ENCODE measurements at regions not wholly inside any gene's neighbourhood (a gene's known extent, or its start where the extent isn't known, plus 50 kb on each side); places are given as distances from the start of the nearest gene placed in this dataset.
A peak's percentile ranks its signal among the peaks of the same experiment; 100 is the strongest.
"Not testable (repeated sequence)": the region's sequence is repeated elsewhere in the genome, so short reads cannot be mapped to it uniquely, and the experiment has no call there.

DNA sequence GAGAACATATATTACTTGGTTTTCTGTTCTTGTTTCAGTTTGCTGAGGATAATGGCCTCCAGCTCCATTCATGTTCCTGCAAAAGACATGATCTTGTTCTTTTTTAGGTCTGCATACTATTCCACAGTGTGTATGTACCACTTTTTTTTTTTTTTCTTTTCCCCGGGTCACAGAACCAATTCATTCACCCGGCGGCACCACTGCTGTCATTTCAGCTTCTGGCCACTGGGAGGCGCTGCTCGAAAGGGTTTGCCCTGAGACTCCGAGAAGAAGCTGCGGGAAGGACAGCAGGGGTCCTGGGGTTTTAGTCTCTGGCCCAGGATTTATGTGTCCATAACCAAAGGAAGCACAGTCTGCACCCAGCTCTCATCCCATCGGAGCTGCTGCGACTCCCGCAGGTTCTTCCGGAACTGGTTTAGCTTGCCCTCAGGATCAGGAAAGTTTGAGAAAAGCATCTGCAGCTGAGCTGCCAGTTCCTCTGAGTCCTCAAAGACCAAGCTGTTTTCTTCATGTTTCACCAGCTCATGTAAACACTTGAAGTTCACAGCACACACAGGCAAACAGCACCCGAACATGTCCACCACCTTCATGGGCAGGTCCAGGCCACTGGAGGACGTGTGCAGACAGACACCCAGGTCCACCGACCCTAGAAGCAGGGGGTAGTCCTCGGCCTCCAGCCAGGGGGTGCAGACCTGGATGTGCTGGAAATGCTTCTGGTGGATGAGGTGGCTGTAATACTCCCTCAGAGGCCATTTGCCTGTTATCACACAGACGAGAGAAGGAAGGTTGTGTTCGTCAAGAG, 76.3 kb upstream of the KCNAB1 start:
- not testable (repeated sequence) for H3K9me2 ChIP-seq (replicated peaks; ENCODE audit: control insufficient read depth, low read length); H3K36me3 ChIP-seq (ENCODE audit: control insufficient read depth, low read length); H3K27me3 ChIP-seq (ENCODE audit: control insufficient read depth, low read length); H3K4me2 ChIP-seq (ENCODE audit: low read length); H4K20me1 ChIP-seq (ENCODE audit: control insufficient read depth, insufficient read depth, low read depth, low read length); H3K27ac ChIP-seq (ENCODE audit: low read depth, low read length); H3K9me3 ChIP-seq (ENCODE audit: control insufficient read depth, insufficient read depth, low read length); H3F3A ChIP-seq (ENCODE audit: control insufficient read depth, insufficient read depth); H3K4me1 ChIP-seq (ENCODE audit: control insufficient read depth, low read length); H3K79me2 ChIP-seq (ENCODE audit: control insufficient read depth, low read length); H3K4me3 ChIP-seq (ENCODE audit: low read length)
- TF ChIP-seq, protein P1, sequence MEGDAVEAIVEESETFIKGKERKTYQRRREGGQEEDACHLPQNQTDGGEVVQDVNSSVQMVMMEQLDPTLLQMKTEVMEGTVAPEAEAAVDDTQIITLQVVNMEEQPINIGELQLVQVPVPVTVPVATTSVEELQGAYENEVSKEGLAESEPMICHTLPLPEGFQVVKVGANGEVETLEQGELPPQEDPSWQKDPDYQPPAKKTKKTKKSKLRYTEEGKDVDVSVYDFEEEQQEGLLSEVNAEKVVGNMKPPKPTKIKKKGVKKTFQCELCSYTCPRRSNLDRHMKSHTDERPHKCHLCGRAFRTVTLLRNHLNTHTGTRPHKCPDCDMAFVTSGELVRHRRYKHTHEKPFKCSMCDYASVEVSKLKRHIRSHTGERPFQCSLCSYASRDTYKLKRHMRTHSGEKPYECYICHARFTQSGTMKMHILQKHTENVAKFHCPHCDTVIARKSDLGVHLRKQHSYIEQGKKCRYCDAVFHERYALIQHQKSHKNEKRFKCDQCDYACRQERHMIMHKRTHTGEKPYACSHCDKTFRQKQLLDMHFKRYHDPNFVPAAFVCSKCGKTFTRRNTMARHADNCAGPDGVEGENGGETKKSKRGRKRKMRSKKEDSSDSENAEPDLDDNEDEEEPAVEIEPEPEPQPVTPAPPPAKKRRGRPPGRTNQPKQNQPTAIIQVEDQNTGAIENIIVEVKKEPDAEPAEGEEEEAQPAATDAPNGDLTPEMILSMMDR (IDR thresholded peaks at IDR 0.05; ENCODE audit: low read depth, low read length, poor library complexity, severe bottlenecking): peak; percentile 73

DNA sequence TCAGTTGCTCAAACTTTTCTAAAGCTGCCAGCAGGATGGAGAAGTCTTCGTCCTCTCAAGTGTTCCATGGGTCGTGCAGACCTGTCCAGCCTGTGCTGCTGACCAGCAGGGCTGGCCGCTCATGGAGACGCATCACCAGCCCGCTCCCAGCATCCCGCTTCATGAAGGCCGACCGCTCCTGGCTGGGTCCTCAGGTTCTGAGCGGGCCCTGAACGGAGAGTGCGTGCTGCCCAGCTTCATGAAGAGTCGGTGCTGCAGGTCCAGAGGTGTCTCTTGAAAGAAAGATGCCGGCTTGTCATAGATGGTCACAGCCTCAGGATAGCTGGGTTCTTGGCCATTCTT, 75.8 kb upstream of the KCNAB1 start:
- Histone ChIP-seq H3F3A (ENCODE audit: control insufficient read depth, insufficient read depth) (no peaks in the 10 kb centered on the region), H3K4me2 (ENCODE audit: low read length) (no peak overlapping the region), H3K9me3 (ENCODE audit: control insufficient read depth, insufficient read depth, low read length) (no peaks in the 10 kb centered on the region), H3K79me2 (ENCODE audit: control insufficient read depth, low read length) (no peaks in the 10 kb centered on the region), H3K27ac (ENCODE audit: low read depth, low read length) (no peak overlapping the region), H3K4me3 (ENCODE audit: low read length) (no peak overlapping the region), H3K36me3 (ENCODE audit: control insufficient read depth, low read length) (no peaks in the 10 kb centered on the region), H3K4me1 (ENCODE audit: control insufficient read depth, low read length) (no peaks in the 10 kb centered on the region), H3K27me3 (ENCODE audit: control insufficient read depth, low read length) (no peaks in the 10 kb centered on the region), H3K9me2 (replicated peaks; ENCODE audit: control insufficient read depth, low read length) (no peaks in the 10 kb centered on the region), H4K20me1 (ENCODE audit: control insufficient read depth, insufficient read depth, low read depth, low read length) (no peaks in the 10 kb centered on the region)
- TF ChIP-seq, protein P1 (IDR thresholded peaks at IDR 0.05; ENCODE audit: low read depth, low read length, poor library complexity, severe bottlenecking): no peak
- TF ChIP-seq EZH2phosphoT487 (IDR thresholded peaks at IDR 0.05; ENCODE audit: borderline replicate concordance, low read length): no peak

DNA sequence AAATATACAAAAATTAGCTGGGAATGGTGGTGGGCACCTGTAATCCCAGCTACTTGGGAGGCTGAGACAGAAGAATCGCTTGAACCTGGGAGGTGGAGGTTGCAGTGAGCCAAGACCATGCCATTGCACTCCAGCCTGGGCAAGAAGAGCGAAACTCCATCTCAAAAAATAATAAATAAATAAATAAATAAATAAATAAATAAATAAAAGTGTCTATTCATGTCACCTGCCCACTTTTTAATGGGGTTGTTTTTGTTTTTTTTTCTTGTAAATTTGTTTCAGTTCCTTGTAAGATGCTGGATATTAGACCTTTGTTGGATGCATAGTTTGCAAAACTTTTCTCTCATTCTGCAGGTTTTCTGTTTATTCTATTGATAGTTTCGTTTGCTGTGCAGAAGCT, 71.9 kb upstream of the KCNAB1 start:
- H3F3A ChIP-seq (ENCODE audit: control insufficient read depth, insufficient read depth); H3K4me3 ChIP-seq (ENCODE audit: low read length); H3K4me1 ChIP-seq (ENCODE audit: control insufficient read depth, low read length); H4K20me1 ChIP-seq (ENCODE audit: control insufficient read depth, insufficient read depth, low read depth, low read length); H3K27ac ChIP-seq (ENCODE audit: low read depth, low read length); H3K27me3 ChIP-seq (ENCODE audit: control insufficient read depth, low read length); H3K9me2 ChIP-seq (replicated peaks; ENCODE audit: control insufficient read depth, low read length); H3K36me3 ChIP-seq (ENCODE audit: control insufficient read depth, low read length); H3K79me2 ChIP-seq (ENCODE audit: control insufficient read depth, low read length); H3K4me2 ChIP-seq (ENCODE audit: low read length); H3K9me3 ChIP-seq (ENCODE audit: control insufficient read depth, insufficient read depth, low read length): not testable (repeated sequence)

DNA sequence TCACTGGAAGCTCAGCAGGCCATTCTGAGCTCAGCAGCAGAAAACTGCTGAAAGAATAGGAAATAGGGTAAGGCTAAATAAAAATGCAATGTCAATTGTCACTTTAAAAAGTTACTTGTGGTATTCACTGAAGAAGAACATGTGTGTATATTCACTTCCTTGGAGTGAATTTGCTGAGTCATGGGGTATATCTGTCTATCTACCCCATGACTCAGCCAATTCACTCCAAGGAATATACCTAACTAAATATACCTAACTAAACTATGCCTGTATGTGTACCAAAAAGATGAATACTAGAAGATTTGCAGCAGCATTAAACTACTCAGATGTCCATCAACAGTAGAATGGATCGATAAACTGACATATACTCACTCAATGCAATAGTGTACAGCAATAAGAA, 69.5 kb upstream of the KCNAB1 start:
- Histone ChIP-seq H3K4me2 (ENCODE audit: low read length) (no peak overlapping the region), H3F3A (ENCODE audit: control insufficient read depth, insufficient read depth) (no peaks in the 10 kb centered on the region), H3K27me3 (ENCODE audit: control insufficient read depth, low read length) (no peaks in the 10 kb centered on the region), H3K9me3 (ENCODE audit: control insufficient read depth, insufficient read depth, low read length) (no peaks in the 10 kb centered on the region), H3K4me3 (ENCODE audit: low read length) (no peak overlapping the region), H3K4me1 (ENCODE audit: control insufficient read depth, low read length) (no peaks in the 10 kb centered on the region), H3K9me2 (replicated peaks; ENCODE audit: control insufficient read depth, low read length) (no peaks in the 10 kb centered on the region), H3K79me2 (ENCODE audit: control insufficient read depth, low read length) (no peaks in the 10 kb centered on the region), H3K27ac (ENCODE audit: low read depth, low read length) (no peak overlapping the region), H3K36me3 (ENCODE audit: control insufficient read depth, low read length) (no peaks in the 10 kb centered on the region), H4K20me1 (ENCODE audit: control insufficient read depth, insufficient read depth, low read depth, low read length) (no peaks in the 10 kb centered on the region)
- TF ChIP-seq EZH2phosphoT487 (IDR thresholded peaks at IDR 0.05; ENCODE audit: borderline replicate concordance, low read length): no peak
- TF ChIP-seq, protein P1 (IDR thresholded peaks at IDR 0.05; ENCODE audit: low read depth, low read length, poor library complexity, severe bottlenecking): no peak
